HepG2 (cell line): ENCODE measurements at regions not wholly inside any gene's neighbourhood (a gene's known extent, or its start where the extent isn't known, plus 50 kb on each side); places are given as distances from the start of the nearest gene placed in this dataset.

Experiments
- ATAC-seq: fragments of 200-7000 bp; cut with Tn5 transposase; 3 replicates; pipeline ENCODE4 v1.9.1; 2020; ENCODE audit warnings: mild to moderate bottlenecking, moderate library complexity
- BruUV-seq: library from RNA; stranded (reverse); fragments of 400-500 nt; replicated peaks from 2 replicates; lab custom pipeline; 2021; lab: Mats Ljungman, UMichigan
- CTCF ChIA-PET: fragments of 300-600 bp; formaldehyde crosslinking; extraction: SDS; loops from one replicate; lab custom pipeline; 2021; ENCODE audit warnings: low total read pairs, inconsistent platforms, low intra/inter-chr PET ratio; lab: Yijun Ruan, JAX
- POLR2A ChIA-PET: fragments of 350-600 bp; sonication (Branson Sonifier 250); formaldehyde crosslinking; loops from one replicate; lab custom pipeline; 2020; ENCODE audit warnings: antibody characterized with exemption, inconsistent platforms; lab: Yijun Ruan, JAX
- DNase-seq: peaks from one replicate; pipeline ENCODE4 v3.0.0-alpha.2; 2015; ENCODE audit warnings: low spot score
- FAIRE-seq: peaks from 3 replicates; lab custom pipeline; 2011; peaks lifted over from hg19 to GRCh38; lab: Jason Lieb, UNC
- H2AFZ ChIP-seq: one replicate; pipeline ENCODE4 v1.6.1; 2011; ENCODE audit warnings: low read length, inconsistent platforms
- H3K27ac ChIP-seq: fragments of 300-600 bp; 3 replicates; pipeline ENCODE4 v1.8.0; 2011; ENCODE audit warnings: mixed run types, mild to moderate bottlenecking, mixed read lengths, low read length, inconsistent platforms; ENCODE audit not compliant: insufficient read depth; ENCODE audit errors: extremely low read length
- H3K27me3 ChIP-seq, 2 experiments: fragments of 200-600 bp in 1 of 2; 2 replicates in 1 of 2; 3 replicates in 1 of 2; pipeline versions ENCODE4 v1.6.0 to v1.8.0; 2011; ENCODE audit warnings: low read length in 2 of 2, mild to moderate bottlenecking in 2 of 2, moderate library complexity in 2 of 2, inconsistent platforms in 1 of 2; ENCODE audit not compliant: insufficient read depth in 2 of 2, control insufficient read depth in 1 of 2
- H3K36me3 ChIP-seq, 2 experiments: fragments of 200-600 bp in 1 of 2; replicated peaks in 1 of 2; 2 replicates in 1 of 2; 3 replicates in 1 of 2; pipeline versions ENCODE4 v1.5.1 to v1.8.0; 2011; ENCODE audit warnings: low read length in 2 of 2, inconsistent platforms in 1 of 2; ENCODE audit not compliant: insufficient read depth in 2 of 2, control insufficient read depth in 1 of 2
- H3K4me1 ChIP-seq: 2 replicates; pipeline ENCODE4 v1.5.1; 2012; ENCODE audit warnings: low read length, inconsistent platforms; ENCODE audit not compliant: insufficient read depth
- H3K4me2 ChIP-seq: 2 replicates; pipeline ENCODE4 v1.6.0; 2011; ENCODE audit warnings: low read depth, low read length, inconsistent platforms
- H3K4me3 ChIP-seq, 3 experiments: fragments of 200-600 bp in 1 of 3; sonication (generic), shearing (Covaris generic) in 1 of 3; replicated peaks in 1 of 3; 2 replicates each; pipeline ENCODE4 v1.5.1; 2011 to 2016; ENCODE audit warnings: low read length in 3 of 3, inconsistent platforms in 2 of 3, low read depth in 2 of 3, mild to moderate bottlenecking in 2 of 3, control low read depth in 1 of 3, mixed read lengths in 1 of 3; ENCODE audit not compliant: insufficient read depth in 1 of 3
- H3K79me2 ChIP-seq: one replicate; pipeline ENCODE4 v1.6.1; 2011; ENCODE audit warnings: low read length, inconsistent platforms; ENCODE audit not compliant: insufficient read depth
- H3K9ac ChIP-seq: 2 replicates; pipeline ENCODE4 v1.6.0; 2011; ENCODE audit warnings: mild to moderate bottlenecking, low read depth, low read length, inconsistent platforms; ENCODE audit not compliant: insufficient read depth
- H3K9me3 ChIP-seq: 2 replicates; pipeline ENCODE4 v1.5.1; 2012; ENCODE audit warnings: mild to moderate bottlenecking, low read length
- H4K20me1 ChIP-seq: 2 replicates; pipeline ENCODE4 v1.6.0; 2011; ENCODE audit warnings: inconsistent platforms, mild to moderate bottlenecking, low read length, moderate library complexity; ENCODE audit not compliant: insufficient read depth
- AKNA ChIP-seq: sonication (generic); formaldehyde crosslinking; IDR thresholded peaks from 2 replicates; pipeline ENCODE4 v1.4.0; 2020; ENCODE audit warnings: missing genetic modification reagents, borderline replicate concordance
- LRRFIP1 ChIP-seq: sonication (generic); formaldehyde crosslinking; conservative IDR thresholded peaks from 2 replicates; pipeline ENCODE4 v1.4.0; 2020; ENCODE audit warnings: missing genetic modification reagents
- TRIM22 ChIP-seq: fragments of 450-650 bp; IDR thresholded peaks from 2 replicates; pipeline ENCODE4 v1.6.1; 2017
- ZBTB3 ChIP-seq: sonication (generic); formaldehyde crosslinking; IDR thresholded peaks from 2 replicates; pipeline ENCODE4 v1.4.0; 2020; ENCODE audit warnings: low read depth, mild to moderate bottlenecking, moderate library complexity, missing genetic modification reagents, borderline replicate concordance
- ZBTB33 ChIP-seq: sonication (generic); formaldehyde crosslinking; IDR thresholded peaks from 2 replicates; pipeline ENCODE4 v1.4.0; 2020; ENCODE audit warnings: missing genetic modification reagents
- ZBTB43 ChIP-seq: sonication (generic); formaldehyde crosslinking; conservative IDR thresholded peaks from 2 replicates; pipeline ENCODE4 v1.4.0; 2020; ENCODE audit warnings: missing genetic modification reagents
- ZNF512 ChIP-seq: sonication (generic); formaldehyde crosslinking; IDR thresholded peaks from 2 replicates; pipeline ENCODE4 v1.4.0; 2020; ENCODE audit warnings: mild to moderate bottlenecking, missing genetic modification reagents
- ZNF788 ChIP-seq: sonication (generic); formaldehyde crosslinking; IDR thresholded peaks from 2 replicates; pipeline ENCODE4 v1.5.0; 2020; ENCODE audit warnings: mild to moderate bottlenecking, missing genetic modification reagents, borderline replicate concordance
- WGBS: methylation state at CpG from one replicate; pipeline ENCODE4 v1.1.6; 2017; ENCODE audit warnings: low lambda C conversion rate; 5-methylcytosine and 5-hydroxymethylcytosine counted together
- in situ Hi-C: cut with HindIII; loops from 2 replicates; pipeline ENCODE4 v1.10.0; 2017; ENCODE audit warnings: low pct_unique_long_range_greater_than_20kb; ENCODE audit not compliant: extremely low pct_ligation_motif_present
- intact Hi-C: fragments of 100-400 bp; cut with micrococcal nuclease; formaldehyde crosslinking; loops from one replicate; pipeline ENCODE4 v1.10.0; 2022; ENCODE audit not compliant: unreplicated experiment

GRCh38 chr13:80881495-80881894 is 540.6 kb upstream of the SPRY2 start (continued):
- TF ChIP-seq LRRFIP1 (no peak), ZBTB3 (no peak), ZNF788 (CRISPR knock-in tag) (no peak)

- Histone ChIP-seq H3K9ac (no peak overlapping the region), H3K4me2 (no peak overlapping the region), H3K36me3 (no peaks in the 10 kb centered on the region), H3K9me3 (no peaks in the 10 kb centered on the region), H3K27ac (no peak overlapping the region), H3K4me3 (no peak overlapping the region), H3K27me3 (no peaks in the 10 kb centered on the region), H2AFZ (no peak overlapping the region), H3K4me1 (no peaks in the 10 kb centered on the region), H4K20me1 (no peaks in the 10 kb centered on the region), H3K79me2 (no peaks in the 10 kb centered on the region)
- DNase-seq: no peak
- no TSS peak for BruUV-seq
- intact Hi-C loops: no loop called here
- WGBS: 2% methylated on average over 1 of the region's 1 CpG
- no peak for FAIRE-seq
- ChIA-PET POLR2A (no interaction called here), CTCF (no interaction called here)
- no peak for ATAC-seq
- in situ Hi-C loops: no loop called here
- TF ChIP-seq ZBTB33 (CRISPR knock-in tag) (no peak), ZBTB43 (CRISPR knock-in tag) (no peak), AKNA (CRISPR knock-in tag) (no peak), ZNF512 (CRISPR knock-in tag) (no peak), TRIM22 (no peak)
Measured at GRCh38 chr13:80881034-80881433, 540.1 kb upstream of the SPRY2 start.
